ENCODE measurements at regions not wholly inside any gene's neighbourhood (a gene's known extent, or its start where the extent isn't known, plus 50 kb on each side); places are given as distances from the start of the nearest gene placed in this dataset.

DNA sequence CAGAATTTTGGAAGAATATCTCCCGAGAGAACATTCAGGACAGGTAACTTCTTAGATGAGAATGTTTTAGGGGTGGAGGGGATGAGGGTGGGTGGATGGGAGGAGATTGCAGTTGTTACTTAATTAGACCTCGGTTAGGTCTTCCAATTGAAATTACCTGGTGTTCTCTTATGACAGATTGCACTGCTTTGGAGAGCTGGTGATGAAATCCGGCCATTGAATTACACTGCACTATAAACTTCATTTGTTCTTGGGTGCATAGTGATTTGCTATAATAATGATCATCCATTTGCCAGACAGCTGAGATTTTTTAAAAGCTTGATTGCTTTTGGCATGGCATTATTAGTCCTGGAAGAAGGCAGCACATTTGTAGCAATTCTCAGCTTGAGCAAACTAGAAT is 427.6 kb downstream of the GBA3 start:
- no peaks in the 10 kb centered on the region for H3K27me3 ChIP-seq
- H3K4me1 ChIP-seq = no peaks in the 10 kb centered on the region
- no peak for DNase-seq (ENCODE audit: low spot score in 2 of 2)
- no peak overlapping the region for H3K27ac ChIP-seq
- H3K9me3 ChIP-seq = no peaks in the 10 kb centered on the region
- intact Hi-C loops (cut with DNase I) = no loop called here
- H3K4me3 ChIP-seq = no peak overlapping the region
- H3K36me3 ChIP-seq = no peaks in the 10 kb centered on the region
- TF ChIP-seq, protein P1, sequence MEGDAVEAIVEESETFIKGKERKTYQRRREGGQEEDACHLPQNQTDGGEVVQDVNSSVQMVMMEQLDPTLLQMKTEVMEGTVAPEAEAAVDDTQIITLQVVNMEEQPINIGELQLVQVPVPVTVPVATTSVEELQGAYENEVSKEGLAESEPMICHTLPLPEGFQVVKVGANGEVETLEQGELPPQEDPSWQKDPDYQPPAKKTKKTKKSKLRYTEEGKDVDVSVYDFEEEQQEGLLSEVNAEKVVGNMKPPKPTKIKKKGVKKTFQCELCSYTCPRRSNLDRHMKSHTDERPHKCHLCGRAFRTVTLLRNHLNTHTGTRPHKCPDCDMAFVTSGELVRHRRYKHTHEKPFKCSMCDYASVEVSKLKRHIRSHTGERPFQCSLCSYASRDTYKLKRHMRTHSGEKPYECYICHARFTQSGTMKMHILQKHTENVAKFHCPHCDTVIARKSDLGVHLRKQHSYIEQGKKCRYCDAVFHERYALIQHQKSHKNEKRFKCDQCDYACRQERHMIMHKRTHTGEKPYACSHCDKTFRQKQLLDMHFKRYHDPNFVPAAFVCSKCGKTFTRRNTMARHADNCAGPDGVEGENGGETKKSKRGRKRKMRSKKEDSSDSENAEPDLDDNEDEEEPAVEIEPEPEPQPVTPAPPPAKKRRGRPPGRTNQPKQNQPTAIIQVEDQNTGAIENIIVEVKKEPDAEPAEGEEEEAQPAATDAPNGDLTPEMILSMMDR (IDR thresholded peaks at IDR 0.05) = no peak

DNA sequence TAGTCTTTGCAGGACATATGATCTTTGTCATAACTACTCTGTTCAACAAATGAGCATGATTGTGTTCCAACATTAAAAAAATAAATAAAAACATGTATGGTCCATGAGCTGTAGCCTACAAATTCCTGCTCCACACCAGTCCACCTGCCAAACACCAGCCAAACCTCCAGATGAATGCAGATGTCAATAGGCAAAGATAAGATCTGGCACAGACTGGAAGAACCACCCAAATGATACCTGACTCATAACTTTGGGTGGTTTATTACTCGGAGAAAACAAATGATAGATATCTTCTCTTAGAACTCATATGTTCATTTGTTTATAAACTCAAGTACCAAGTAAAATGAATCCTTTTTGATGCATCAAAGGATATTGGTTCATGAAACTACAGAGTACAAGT is 425.1 kb downstream of the GBA3 start:
- H3K27me3 ChIP-seq = no peaks in the 10 kb centered on the region
- H3K4me3 ChIP-seq = no peak overlapping the region
- no peak overlapping the region for H3K27ac ChIP-seq
- no peaks in the 10 kb centered on the region for H3K36me3 ChIP-seq
- no peak for DNase-seq (ENCODE audit: low spot score in 2 of 2)
- H3K9me3 ChIP-seq = no peaks in the 10 kb centered on the region
- intact Hi-C loops (cut with DNase I) = no loop called here
- TF ChIP-seq, protein P1 (IDR thresholded peaks at IDR 0.05) = no peak
- H3K4me1 ChIP-seq = no peaks in the 10 kb centered on the region

DNA sequence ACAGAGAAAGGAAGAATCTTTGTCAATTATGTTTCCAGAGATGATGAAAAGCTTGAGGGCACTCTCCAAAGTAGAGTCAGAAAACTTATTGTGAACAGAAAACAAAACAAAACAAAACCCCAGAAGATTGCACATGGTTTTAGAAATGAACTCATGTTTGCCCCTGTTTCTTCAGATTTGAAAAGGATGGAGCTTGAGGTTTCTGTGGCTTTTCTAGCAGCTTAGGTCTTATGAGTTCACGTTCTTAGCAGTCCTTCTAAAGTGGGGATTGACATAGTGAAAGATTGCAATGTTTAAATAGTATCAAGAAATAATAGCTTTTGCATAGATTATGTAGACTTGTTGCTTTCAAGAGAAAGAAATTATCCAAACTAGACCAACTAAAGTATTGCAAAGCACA is 421.8 kb downstream of the GBA3 start:
- TF ChIP-seq, protein P1 (IDR thresholded peaks at IDR 0.05) = no peak
- Histone ChIP-seq H3K27me3 (no peaks in the 10 kb centered on the region), H3K27ac (no peak overlapping the region), H3K4me1 (no peaks in the 10 kb centered on the region), H3K4me3 (no peak overlapping the region), H3K9me3 (no peaks in the 10 kb centered on the region), H3K36me3 (no peaks in the 10 kb centered on the region)
- intact Hi-C loops (cut with DNase I) = no loop called here
- DNase-seq (ENCODE audit: low spot score in 2 of 2) = no peak

DNA sequence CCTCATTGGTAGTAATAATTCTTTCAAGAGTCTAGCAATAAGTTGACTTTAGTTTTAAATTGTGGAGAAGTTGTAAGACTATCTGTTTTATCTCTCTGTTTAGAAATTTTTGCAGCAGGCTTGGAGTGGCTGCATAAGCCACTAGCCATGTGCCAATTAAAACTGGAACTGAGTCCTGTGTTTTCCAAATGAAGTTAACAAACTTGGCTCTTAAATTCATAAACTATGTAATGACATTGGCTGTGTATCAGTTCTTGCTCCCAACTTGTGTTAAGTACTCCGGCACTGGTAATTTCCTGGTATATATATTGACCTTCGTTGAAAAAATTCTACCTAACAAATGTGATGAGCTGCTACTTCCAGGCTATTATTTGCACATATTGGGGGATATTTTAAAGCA is 420.4 kb downstream of the GBA3 start:
- Histone ChIP-seq H3K36me3 (no peaks in the 10 kb centered on the region), H3K4me3 (no peak overlapping the region), H3K27me3 (no peaks in the 10 kb centered on the region), H3K9me3 (no peaks in the 10 kb centered on the region), H3K27ac (no peak overlapping the region), H3K4me1 (no peaks in the 10 kb centered on the region)
- TF ChIP-seq, protein P1 (IDR thresholded peaks at IDR 0.05) = no peak
- intact Hi-C loops (cut with DNase I) = no loop called here
- DNase-seq (ENCODE audit: low spot score in 2 of 2) = no peak

DNA sequence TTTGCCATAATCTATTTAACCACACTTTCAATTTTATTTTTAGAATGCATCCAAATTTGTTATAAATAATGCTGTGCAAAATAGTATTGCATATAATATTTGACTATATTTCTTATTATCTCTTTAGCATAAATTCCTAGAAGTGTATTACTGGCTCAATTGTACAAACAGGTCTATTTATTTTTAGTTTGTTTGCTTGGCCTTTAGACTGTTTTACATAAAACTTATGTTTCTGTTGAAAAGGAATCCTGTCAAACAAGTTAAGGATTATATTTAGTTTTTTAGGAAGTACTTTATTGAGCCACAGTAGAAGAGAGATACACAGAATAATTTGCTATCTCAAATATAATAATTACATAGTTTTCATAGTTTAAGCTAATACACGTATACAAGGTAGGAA is 413.8 kb downstream of the GBA3 start:
- H3K9me3 ChIP-seq = no peaks in the 10 kb centered on the region
- H3K4me1 ChIP-seq = no peaks in the 10 kb centered on the region
- H3K4me3 ChIP-seq = no peak overlapping the region
- no peak for DNase-seq (ENCODE audit: low spot score in 2 of 2)
- TF ChIP-seq, protein P1 (IDR thresholded peaks at IDR 0.05) = no peak
- intact Hi-C loops (cut with DNase I) = no loop called here
- no peaks in the 10 kb centered on the region for H3K36me3 ChIP-seq
- H3K27me3 ChIP-seq = no peaks in the 10 kb centered on the region
- H3K27ac ChIP-seq = no peak overlapping the region

DNA sequence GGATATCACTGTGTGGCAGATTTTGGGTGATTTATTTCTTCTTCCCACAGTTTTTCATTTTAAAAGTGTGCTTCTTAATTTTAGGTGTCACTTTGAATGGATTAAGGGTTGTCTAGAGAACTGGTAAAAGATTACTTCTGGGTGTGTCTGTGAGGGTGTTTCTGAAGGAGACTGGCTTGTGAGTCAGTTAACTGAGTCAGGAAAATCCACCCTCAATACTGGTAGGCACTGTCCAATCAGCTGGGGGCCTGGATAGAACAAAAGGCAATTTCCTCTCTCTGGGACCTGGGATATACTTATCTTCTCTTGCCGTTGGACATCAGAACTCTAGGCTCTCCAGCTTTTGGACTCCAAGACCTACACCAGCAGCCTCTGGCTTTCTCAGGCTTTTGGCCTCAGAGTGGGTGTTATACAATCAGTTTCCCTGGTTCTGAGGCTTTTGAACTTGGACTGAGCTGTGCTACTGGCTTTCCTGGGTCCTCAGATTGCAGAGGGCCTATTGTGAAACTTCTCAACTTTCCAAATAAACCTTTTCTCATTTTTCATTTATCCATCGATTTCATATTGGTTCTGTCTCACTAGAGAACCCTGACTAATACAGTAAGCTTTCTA is 413.1 kb downstream of the GBA3 start:
- Histone ChIP-seq H3K27me3 (no peaks in the 10 kb centered on the region), H3K4me3 (no peak overlapping the region), H3K36me3 (no peaks in the 10 kb centered on the region), H3K4me1 (no peaks in the 10 kb centered on the region), H3K27ac (no peak overlapping the region), H3K9me3 (no peaks in the 10 kb centered on the region)
- intact Hi-C loops (cut with DNase I) = no loop called here
- TF ChIP-seq, protein P1 (IDR thresholded peaks at IDR 0.05) = no peak
- DNase-seq (ENCODE audit: low spot score in 2 of 2) = no peak
